Upper lobe of left lung (tissue), 4 donors: ENCODE measurements at regions not wholly inside any gene's neighbourhood (a gene's known extent, or its start where the extent isn't known, plus 50 kb on each side); places are given as distances from the start of the nearest gene placed in this dataset.

Experiments
- CTCF ChIP-seq, 6 experiments: fragments of 450-650 bp in 4 of 6; fragments of 200-600 bp in 2 of 6; sonication (generic) in 2 of 6; IDR thresholded peaks; one replicate each; pipeline ENCODE4 v1.5.1; 2016 to 2019; ENCODE audit warnings: antibody characterized with exemption in 6 of 6
- POLR2AphosphoS5 ChIP-seq, 2 donors: sonication (generic); formaldehyde crosslinking; IDR thresholded peaks; one replicate each; pipeline ENCODE4 v1.5.1; 2017; ENCODE audit warnings: antibody characterized with exemption in 2 of 2

- TF ChIP-seq CTCF (IDR thresholded peaks at IDR 0.05) (no peak), POLR2AphosphoS5 (IDR thresholded peaks at IDR 0.05) (no peak)
These were observed 59.7 kb upstream of the KL start for GRCh38 chr13:32956595-32956933.
